IPS-NIHi7 (cell line): ENCODE measurements at regions not wholly inside any gene's neighbourhood (a gene's known extent, or its start where the extent isn't known, plus 50 kb on each side); places are given as distances from the start of the nearest gene placed in this dataset.

Experiments used
- DNase-seq: peaks from one replicate; pipeline ENCODE4 v3.0.0; 2012; ENCODE audit warnings: mixed read lengths; ENCODE audit errors: extremely low spot score

GRCh38 chr2:193334401-193334800 is 1139.7 kb upstream of the TMEFF2 start:
- no peak for DNase-seq

GRCh38 chr2:193333539-193333938 is 1138.8 kb upstream of the TMEFF2 start:
- no peak for DNase-seq

- DNase-seq: no peak
These were observed 1138.2 kb upstream of the TMEFF2 start for GRCh38 chr2:193332941-193333340.

GRCh38 chr2:193331676-193332075 is 1136.9 kb upstream of the TMEFF2 start:
- DNase-seq: no peak

- DNase-seq: no peak
These were observed 1131.6 kb upstream of the TMEFF2 start for GRCh38 chr2:193326296-193326695.

- no peak for DNase-seq
These were observed 1120.8 kb upstream of the TMEFF2 start for GRCh38 chr2:193315428-193316091.

- DNase-seq: no peak
These were observed 1108.7 kb upstream of the TMEFF2 start for GRCh38 chr2:193303464-193303863.

GRCh38 chr2:193294371-193294770 is 1099.6 kb upstream of the TMEFF2 start:
- DNase-seq: no peak

GRCh38 chr2:193279361-193279760 is 1084.6 kb upstream of the TMEFF2 start:
- DNase-seq: no peak

GRCh38 chr2:193276988-193277387 is 1082.3 kb upstream of the TMEFF2 start:
- no peak for DNase-seq

- no peak for DNase-seq
These were observed 1081.8 kb upstream of the TMEFF2 start for GRCh38 chr2:193276560-193276959.

GRCh38 chr2:193276069-193276468 is 1081.3 kb upstream of the TMEFF2 start:
- DNase-seq: no peak

- DNase-seq: no peak
These were observed 1077.3 kb upstream of the TMEFF2 start for GRCh38 chr2:193272011-193272410.

GRCh38 chr2:193270816-193271215 is 1076.1 kb upstream of the TMEFF2 start:
- no peak for DNase-seq

GRCh38 chr2:193267496-193268002 is 1072.8 kb upstream of the TMEFF2 start:
- DNase-seq: no peak

GRCh38 chr2:193253014-193253530 is 1058.3 kb upstream of the TMEFF2 start:
- DNase-seq: no peak

- DNase-seq: no peak
These were observed 1057.2 kb upstream of the TMEFF2 start for GRCh38 chr2:193251909-193252308.

- no peak for DNase-seq
These were observed 1055.7 kb upstream of the TMEFF2 start for GRCh38 chr2:193250389-193250788.

GRCh38 chr2:193240752-193241151 is 1046.0 kb upstream of the TMEFF2 start:
- DNase-seq: peak; percentile 26

- DNase-seq: no peak
These were observed 1036.9 kb upstream of the TMEFF2 start for GRCh38 chr2:193231634-193232033.

- peak; percentile 15 for DNase-seq
These were observed 1033.5 kb upstream of the TMEFF2 start for GRCh38 chr2:193228276-193228675.

- DNase-seq: no peak
These were observed 1027.7 kb upstream of the TMEFF2 start for GRCh38 chr2:193222454-193222853.

- no peak for DNase-seq
These were observed 1024.7 kb upstream of the TMEFF2 start for GRCh38 chr2:193219413-193219812.

GRCh38 chr2:193201583-193201982 is 1006.9 kb upstream of the TMEFF2 start:
- DNase-seq: no peak
